HEK293 (cell line): ENCODE measurements at regions not wholly inside any gene's neighbourhood (a gene's known extent, or its start where the extent isn't known, plus 50 kb on each side); places are given as distances from the start of the nearest gene placed in this dataset.

Experiments
- CTCF ChIA-PET: fragments of 350-600 bp; formaldehyde crosslinking; extraction: SDS; loops from one replicate; lab custom pipeline; 2021; ENCODE audit warnings: antibody characterized with exemption; lab: Yijun Ruan, JAX
- POLR2A ChIA-PET: fragments of 300-600 bp; formaldehyde crosslinking; extraction: SDS; loops from one replicate; lab custom pipeline; 2020; ENCODE audit warnings: antibody characterized with exemption, inconsistent platforms; lab: Yijun Ruan, JAX
- H3K27ac ChIP-seq: fragments of 200-500 bp; sonication (Bioruptor generic); 2 replicates; pipeline ENCODE4 v1.5.1; 2014; ENCODE audit warnings: low read depth, low read length, control low read depth, inconsistent platforms; ENCODE audit errors: extremely low read depth
- H3K36me3 ChIP-seq, 2 experiments: fragments of 200-500 bp in 1 of 2; sonication (Bioruptor generic) in 1 of 2; 1 replicate in 1 of 2; 2 replicates in 1 of 2; pipeline ENCODE4 v1.5.1; 2014 to 2017; ENCODE audit warnings: inconsistent platforms in 2 of 2, low read length in 2 of 2; ENCODE audit not compliant: control insufficient read depth in 2 of 2, insufficient read depth in 1 of 2
- H3K4me1 ChIP-seq: fragments of 200-500 bp; sonication (Bioruptor generic); 2 replicates; pipeline ENCODE4 v1.5.1; 2014; ENCODE audit warnings: mild to moderate bottlenecking, low read length, inconsistent platforms; ENCODE audit not compliant: control insufficient read depth, insufficient read depth
- H3K4me3 ChIP-seq: 2 replicates; pipeline ENCODE4 v1.5.1; 2011; ENCODE audit warnings: low read depth, mild to moderate bottlenecking, control low read depth, low read length, moderate library complexity
- H3K9me3 ChIP-seq: fragments of 200-500 bp; sonication (Bioruptor generic); 2 replicates; pipeline ENCODE4 v1.5.1; 2014; ENCODE audit warnings: low read depth, low read length, inconsistent platforms; ENCODE audit not compliant: control insufficient read depth, insufficient read depth
- BCL11B ChIP-seq: fragments of 450-650 bp; formaldehyde crosslinking; IDR thresholded peaks from 2 replicates; pipeline ENCODE4 v1.5.1; 2016; ENCODE audit warnings: low read depth, missing biosample characterization, missing genetic modification characterization
- EGR2 ChIP-seq: fragments of 450-650 bp; formaldehyde crosslinking; IDR thresholded peaks from 2 replicates; pipeline ENCODE4 v1.5.1; 2016; ENCODE audit warnings: low read depth, missing biosample characterization, missing genetic modification characterization
- GLI4 ChIP-seq: fragments of 450-650 bp; formaldehyde crosslinking; IDR thresholded peaks from 2 replicates; pipeline ENCODE4 v1.5.1; 2016; ENCODE audit warnings: missing biosample characterization, missing genetic modification characterization
- HOXA7 ChIP-seq: sonication (generic); formaldehyde crosslinking; IDR thresholded peaks from 2 replicates; pipeline ENCODE4 v1.8.1; 2022; ENCODE audit warnings: missing genetic modification reagents, borderline replicate concordance
- OSR2 ChIP-seq: fragments of 450-650 bp; formaldehyde crosslinking; IDR thresholded peaks from 2 replicates; pipeline ENCODE4 v1.5.1; 2016; ENCODE audit warnings: missing biosample characterization, missing genetic modification characterization
- SP2 ChIP-seq: fragments of 450-650 bp; formaldehyde crosslinking; IDR thresholded peaks from 2 replicates; pipeline ENCODE4 v1.5.1; 2016; ENCODE audit warnings: missing biosample characterization, missing genetic modification characterization
- ZBTB8A ChIP-seq: fragments of 450-650 bp; formaldehyde crosslinking; IDR thresholded peaks from 2 replicates; pipeline ENCODE4 v1.5.1; 2016; ENCODE audit warnings: missing biosample characterization, missing genetic modification characterization
- ZFP3 ChIP-seq: fragments of 450-650 bp; formaldehyde crosslinking; IDR thresholded peaks from 2 replicates; pipeline ENCODE4 v1.5.1; 2016; ENCODE audit warnings: low read depth, missing biosample characterization, missing genetic modification characterization
- ZFP69B ChIP-seq: fragments of 450-650 bp; formaldehyde crosslinking; IDR thresholded peaks from 2 replicates; pipeline ENCODE4 v1.5.1; 2016; ENCODE audit warnings: missing biosample characterization, missing genetic modification characterization
- ZNF112 ChIP-seq: fragments of 450-650 bp; formaldehyde crosslinking; IDR thresholded peaks from 2 replicates; pipeline ENCODE4 v1.5.0; 2017; ENCODE audit warnings: missing biosample characterization, missing genetic modification characterization
- ZNF114 ChIP-seq: fragments of 450-650 bp; formaldehyde crosslinking; IDR thresholded peaks from 2 replicates; pipeline ENCODE4 v1.5.0; 2017; ENCODE audit warnings: missing biosample characterization, missing genetic modification characterization
- ZNF138 ChIP-seq: fragments of 450-650 bp; formaldehyde crosslinking; IDR thresholded peaks from 2 replicates; pipeline ENCODE4 v1.5.1; 2016; ENCODE audit warnings: missing biosample characterization, missing genetic modification characterization, borderline replicate concordance
- ZNF155 ChIP-seq: fragments of 450-650 bp; formaldehyde crosslinking; IDR thresholded peaks from 2 replicates; pipeline ENCODE4 v1.5.1; 2016; ENCODE audit warnings: missing biosample characterization, missing genetic modification characterization
- ZNF214 ChIP-seq: fragments of 450-650 bp; formaldehyde crosslinking; IDR thresholded peaks from 2 replicates; pipeline ENCODE4 v1.5.1; 2017; ENCODE audit warnings: missing biosample characterization, mild to moderate bottlenecking, missing genetic modification characterization, borderline replicate concordance
- ZNF280D ChIP-seq: fragments of 450-650 bp; formaldehyde crosslinking; IDR thresholded peaks from 2 replicates; pipeline ENCODE4 v1.5.1; 2016; ENCODE audit warnings: missing biosample characterization, missing genetic modification characterization
- ZNF324 ChIP-seq: fragments of 450-650 bp; formaldehyde crosslinking; IDR thresholded peaks from 2 replicates; pipeline ENCODE4 v1.5.1; 2016; ENCODE audit warnings: missing biosample characterization, missing genetic modification characterization
- ZNF362 ChIP-seq: fragments of 450-650 bp; formaldehyde crosslinking; IDR thresholded peaks from 2 replicates; pipeline ENCODE4 v1.5.1; 2016; ENCODE audit warnings: missing biosample characterization, missing genetic modification characterization
- ZNF571 ChIP-seq: fragments of 450-650 bp; formaldehyde crosslinking; IDR thresholded peaks from 2 replicates; pipeline ENCODE4 v1.5.0; 2017; ENCODE audit warnings: missing biosample characterization, missing genetic modification characterization
- ZNF792 ChIP-seq: fragments of 450-650 bp; formaldehyde crosslinking; IDR thresholded peaks from 2 replicates; pipeline ENCODE4 v1.5.1; 2016; ENCODE audit warnings: missing biosample characterization, missing genetic modification characterization
- ZXDB ChIP-seq: fragments of 450-650 bp; formaldehyde crosslinking; IDR thresholded peaks from 2 replicates; pipeline ENCODE4 v1.5.1; 2016; ENCODE audit warnings: missing biosample characterization, missing genetic modification characterization
- TF ChIP-seq, protein P1 (sequence below): fragments of 450-650 bp; formaldehyde crosslinking; IDR thresholded peaks from 2 replicates; pipeline ENCODE4 v1.5.1; 2016; ENCODE audit warnings: missing biosample characterization, missing genetic modification characterization
- TF ChIP-seq, protein P2 (sequence below): fragments of 450-650 bp; formaldehyde crosslinking; IDR thresholded peaks from 2 replicates; pipeline ENCODE4 v1.5.1; 2016; ENCODE audit warnings: missing biosample characterization, missing genetic modification characterization
- TF ChIP-seq, protein P3 (sequence below): fragments of 450-650 bp; formaldehyde crosslinking; IDR thresholded peaks from 2 replicates; pipeline ENCODE4 v1.5.1; 2016; ENCODE audit warnings: missing biosample characterization, missing genetic modification characterization, low read depth
- TF ChIP-seq, protein P4 (sequence below): fragments of 450-650 bp; formaldehyde crosslinking; IDR thresholded peaks from 2 replicates; pipeline ENCODE4 v1.5.1; 2016; ENCODE audit warnings: missing biosample characterization, missing genetic modification characterization

GRCh38 chr2:223338016-223338415, 264.1 kb downstream of the SCG2 start:
- ChIA-PET CTCF (no interaction called here), POLR2A (no interaction called here)
- Histone ChIP-seq H3K27ac (no peak overlapping the region), H3K9me3 (no peaks in the 10 kb centered on the region), H3K4me3 (no peak overlapping the region)
- TF ChIP-seq ZFP3 (no peak), ZNF280D (tag by site-specific recombination) (no peak), GLI4 (tag by site-specific recombination) (no peak)
- TF ChIP-seq, protein P1, sequence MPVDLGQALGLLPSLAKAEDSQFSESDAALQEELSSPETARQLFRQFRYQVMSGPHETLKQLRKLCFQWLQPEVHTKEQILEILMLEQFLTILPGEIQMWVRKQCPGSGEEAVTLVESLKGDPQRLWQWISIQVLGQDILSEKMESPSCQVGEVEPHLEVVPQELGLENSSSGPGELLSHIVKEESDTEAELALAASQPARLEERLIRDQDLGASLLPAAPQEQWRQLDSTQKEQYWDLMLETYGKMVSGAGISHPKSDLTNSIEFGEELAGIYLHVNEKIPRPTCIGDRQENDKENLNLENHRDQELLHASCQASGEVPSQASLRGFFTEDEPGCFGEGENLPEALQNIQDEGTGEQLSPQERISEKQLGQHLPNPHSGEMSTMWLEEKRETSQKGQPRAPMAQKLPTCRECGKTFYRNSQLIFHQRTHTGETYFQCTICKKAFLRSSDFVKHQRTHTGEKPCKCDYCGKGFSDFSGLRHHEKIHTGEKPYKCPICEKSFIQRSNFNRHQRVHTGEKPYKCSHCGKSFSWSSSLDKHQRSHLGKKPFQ = no peak
- TF ChIP-seq, protein P2, sequence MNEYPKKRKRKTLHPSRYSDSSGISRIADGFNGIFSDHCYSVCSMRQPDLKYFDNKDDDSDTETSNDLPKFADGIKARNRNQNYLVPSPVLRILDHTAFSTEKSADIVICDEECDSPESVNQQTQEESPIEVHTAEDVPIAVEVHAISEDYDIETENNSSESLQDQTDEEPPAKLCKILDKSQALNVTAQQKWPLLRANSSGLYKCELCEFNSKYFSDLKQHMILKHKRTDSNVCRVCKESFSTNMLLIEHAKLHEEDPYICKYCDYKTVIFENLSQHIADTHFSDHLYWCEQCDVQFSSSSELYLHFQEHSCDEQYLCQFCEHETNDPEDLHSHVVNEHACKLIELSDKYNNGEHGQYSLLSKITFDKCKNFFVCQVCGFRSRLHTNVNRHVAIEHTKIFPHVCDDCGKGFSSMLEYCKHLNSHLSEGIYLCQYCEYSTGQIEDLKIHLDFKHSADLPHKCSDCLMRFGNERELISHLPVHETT (tag by site-specific recombination) = no peak
- TF ChIP-seq, all 188 proteins: peak for 0
- no peaks in the 10 kb centered on the region for H3K36me3 ChIP-seq
- no peaks in the 10 kb centered on the region for H3K4me1 ChIP-seq

DNA sequence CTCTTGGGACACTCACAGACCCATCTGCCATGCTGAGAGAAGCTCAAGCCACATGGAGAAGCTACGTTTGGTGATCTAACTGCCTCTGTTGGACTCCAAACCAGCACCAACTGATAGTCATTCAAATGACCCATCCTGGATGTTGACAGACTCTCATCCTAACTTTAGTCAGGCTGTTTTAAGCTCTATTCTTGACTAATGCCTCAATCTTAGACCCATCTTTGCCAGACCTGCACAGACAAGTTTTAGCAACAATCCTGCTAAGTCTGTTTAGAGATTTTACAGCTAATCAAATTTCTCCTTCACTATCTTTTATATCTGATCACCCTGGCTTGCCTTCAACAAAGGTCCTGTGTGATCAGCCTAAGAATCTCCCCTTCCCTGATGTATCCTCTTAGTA, 245.1 kb downstream of the SCG2 start:
- no peaks in the 10 kb centered on the region for H3K4me1 ChIP-seq
- TF ChIP-seq BCL11B = no peak
- no peak for TF ChIP-seq ZNF792 (tag by site-specific recombination)
- no peak for TF ChIP-seq SP2
- no peak for TF ChIP-seq ZBTB8A (tag by site-specific recombination)
- TF ChIP-seq ZFP69B (tag by site-specific recombination) = no peak
- TF ChIP-seq ZXDB = no peak
- TF ChIP-seq, protein P3, sequence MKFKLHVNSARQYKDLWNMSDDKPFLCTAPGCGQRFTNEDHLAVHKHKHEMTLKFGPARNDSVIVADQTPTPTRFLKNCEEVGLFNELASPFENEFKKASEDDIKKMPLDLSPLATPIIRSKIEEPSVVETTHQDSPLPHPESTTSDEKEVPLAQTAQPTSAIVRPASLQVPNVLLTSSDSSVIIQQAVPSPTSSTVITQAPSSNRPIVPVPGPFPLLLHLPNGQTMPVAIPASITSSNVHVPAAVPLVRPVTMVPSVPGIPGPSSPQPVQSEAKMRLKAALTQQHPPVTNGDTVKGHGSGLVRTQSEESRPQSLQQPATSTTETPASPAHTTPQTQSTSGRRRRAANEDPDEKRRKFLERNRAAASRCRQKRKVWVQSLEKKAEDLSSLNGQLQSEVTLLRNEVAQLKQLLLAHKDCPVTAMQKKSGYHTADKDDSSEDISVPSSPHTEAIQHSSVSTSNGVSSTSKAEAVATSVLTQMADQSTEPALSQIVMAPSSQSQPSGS (tag by site-specific recombination) = no peak
- TF ChIP-seq, all 188 proteins: peak for 0
- Histone ChIP-seq H3K4me3 (no peak overlapping the region), H3K9me3 (no peaks in the 10 kb centered on the region), H3K36me3 (no peaks in the 10 kb centered on the region), H3K27ac (no peak overlapping the region)
- ChIA-PET POLR2A (no interaction called here), CTCF (no interaction called here)

DNA sequence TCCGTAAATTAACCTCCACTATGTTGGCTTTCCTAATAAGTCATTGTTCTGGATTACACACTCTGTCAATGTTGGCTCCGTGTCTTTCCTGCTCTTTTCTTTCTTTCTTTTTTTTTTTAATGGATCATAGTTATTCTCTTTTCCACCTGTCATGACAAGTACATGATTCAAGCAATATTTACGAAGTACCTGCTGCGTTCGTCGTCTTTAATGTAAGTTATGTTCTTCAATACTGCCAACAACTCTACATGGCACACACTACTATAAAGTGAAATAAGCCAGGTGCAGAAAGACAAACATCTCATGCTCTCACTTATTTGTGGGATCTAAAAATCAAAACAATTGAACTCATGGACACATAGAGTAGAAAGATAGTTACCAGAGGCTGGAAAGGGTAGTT, 239.1 kb downstream of the SCG2 start:
- POLR2A ChIA-PET = no interaction called here
- Histone ChIP-seq H3K27ac (no peak overlapping the region), H3K4me3 (no peak overlapping the region), H3K9me3 (no peaks in the 10 kb centered on the region), H3K36me3 (no peaks in the 10 kb centered on the region), H3K4me1 (no peaks in the 10 kb centered on the region)
- CTCF ChIA-PET = no interaction called here
- TF ChIP-seq HOXA7 (no peak), ZNF214 (tag by site-specific recombination) (no peak), ZNF114 (tag by site-specific recombination) (no peak), ZNF362 (tag by site-specific recombination) (no peak), ZNF571 (tag by site-specific recombination) (no peak), ZNF138 (tag by site-specific recombination) (no peak), ZNF112 (tag by site-specific recombination) (no peak), EGR2 (tag by site-specific recombination) (no peak), ZNF324 (tag by site-specific recombination) (no peak), ZNF155 (no peak), OSR2 (no peak)
- TF ChIP-seq, protein P4, sequence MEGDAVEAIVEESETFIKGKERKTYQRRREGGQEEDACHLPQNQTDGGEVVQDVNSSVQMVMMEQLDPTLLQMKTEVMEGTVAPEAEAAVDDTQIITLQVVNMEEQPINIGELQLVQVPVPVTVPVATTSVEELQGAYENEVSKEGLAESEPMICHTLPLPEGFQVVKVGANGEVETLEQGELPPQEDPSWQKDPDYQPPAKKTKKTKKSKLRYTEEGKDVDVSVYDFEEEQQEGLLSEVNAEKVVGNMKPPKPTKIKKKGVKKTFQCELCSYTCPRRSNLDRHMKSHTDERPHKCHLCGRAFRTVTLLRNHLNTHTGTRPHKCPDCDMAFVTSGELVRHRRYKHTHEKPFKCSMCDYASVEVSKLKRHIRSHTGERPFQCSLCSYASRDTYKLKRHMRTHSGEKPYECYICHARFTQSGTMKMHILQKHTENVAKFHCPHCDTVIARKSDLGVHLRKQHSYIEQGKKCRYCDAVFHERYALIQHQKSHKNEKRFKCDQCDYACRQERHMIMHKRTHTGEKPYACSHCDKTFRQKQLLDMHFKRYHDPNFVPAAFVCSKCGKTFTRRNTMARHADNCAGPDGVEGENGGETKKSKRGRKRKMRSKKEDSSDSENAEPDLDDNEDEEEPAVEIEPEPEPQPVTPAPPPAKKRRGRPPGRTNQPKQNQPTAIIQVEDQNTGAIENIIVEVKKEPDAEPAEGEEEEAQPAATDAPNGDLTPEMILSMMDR (tag by site-specific recombination) = no peak
